GM19351 (cell line): ENCODE measurements at regions not wholly inside any gene's neighbourhood (a gene's known extent, or its start where the extent isn't known, plus 50 kb on each side); places are given as distances from the start of the nearest gene placed in this dataset.
A peak's percentile ranks its signal among the peaks of the same experiment; 100 is the strongest.

Experiments used
- ATAC-seq: cut with Tn5 transposase; IDR thresholded peaks from one replicate; pipeline ENCODE4 v1.9.1; 2021; ENCODE audit warnings: mild to moderate bottlenecking, moderate library complexity; ENCODE audit not compliant: unreplicated experiment

DNA sequence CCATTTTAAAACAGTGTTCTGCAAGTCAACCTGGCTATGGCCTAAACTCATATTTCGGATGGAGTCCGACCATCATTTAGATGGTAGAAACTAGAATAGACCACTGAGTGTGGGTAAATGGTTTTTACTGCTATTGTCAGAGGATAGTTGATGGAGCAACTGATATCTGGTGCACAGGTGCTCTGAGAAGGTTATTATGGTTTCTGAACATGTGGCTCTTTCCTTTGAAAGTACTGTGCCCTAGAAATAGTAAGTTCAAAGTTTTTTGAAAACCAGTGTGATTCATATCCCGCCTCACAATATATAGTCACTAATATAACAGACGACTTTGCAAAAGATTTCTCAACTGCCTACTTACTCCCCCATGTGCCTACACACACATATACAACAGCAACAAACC is 64.4 kb upstream of the BTG1 start:
- ATAC-seq: peak; percentile 59

DNA sequence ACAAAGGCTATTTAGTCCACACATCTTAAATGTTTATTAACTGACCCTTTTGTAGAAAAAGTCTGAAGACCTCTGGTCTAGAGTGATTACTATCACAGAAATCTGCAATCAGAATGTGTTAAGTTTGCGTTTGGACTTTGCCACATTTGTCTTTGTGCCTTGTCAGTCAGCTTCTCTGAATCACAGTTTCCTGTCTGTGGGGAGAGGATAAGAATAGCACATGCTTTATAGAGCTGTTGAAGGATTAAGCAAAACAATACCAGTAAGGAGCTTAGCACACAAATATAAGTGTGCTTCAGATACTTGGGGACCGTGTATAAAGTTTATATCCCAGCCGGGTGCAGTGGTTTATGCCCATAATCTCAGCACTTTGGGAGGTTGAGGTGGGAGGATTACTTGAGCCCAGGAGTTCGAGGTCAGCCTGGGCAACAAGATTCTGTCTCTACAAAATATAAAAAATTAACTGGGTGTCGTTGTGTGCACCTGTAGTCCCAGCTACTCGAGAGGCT is 63.0 kb upstream of the BTG1 start:
- peak; percentile 64 for ATAC-seq

DNA sequence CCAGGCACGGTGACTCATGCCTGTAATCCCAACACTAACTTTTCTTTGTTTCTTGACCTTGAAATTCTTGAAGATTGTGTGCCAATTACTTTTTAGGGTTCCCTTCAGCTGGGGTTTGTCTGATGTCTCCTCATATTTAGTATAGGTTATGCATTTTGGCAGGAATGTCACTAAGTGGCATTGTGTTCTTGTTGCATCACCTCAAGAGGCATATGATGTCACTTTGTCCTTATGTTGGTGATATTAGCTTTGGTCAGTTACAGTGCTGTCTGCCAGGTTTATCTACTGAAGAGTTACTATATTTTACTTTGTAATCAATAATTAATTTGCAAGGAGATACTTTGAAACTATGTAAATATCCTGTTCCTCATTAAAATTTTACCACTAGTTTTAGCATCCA is 61.0 kb upstream of the BTG1 start:
- ATAC-seq: no peak

DNA sequence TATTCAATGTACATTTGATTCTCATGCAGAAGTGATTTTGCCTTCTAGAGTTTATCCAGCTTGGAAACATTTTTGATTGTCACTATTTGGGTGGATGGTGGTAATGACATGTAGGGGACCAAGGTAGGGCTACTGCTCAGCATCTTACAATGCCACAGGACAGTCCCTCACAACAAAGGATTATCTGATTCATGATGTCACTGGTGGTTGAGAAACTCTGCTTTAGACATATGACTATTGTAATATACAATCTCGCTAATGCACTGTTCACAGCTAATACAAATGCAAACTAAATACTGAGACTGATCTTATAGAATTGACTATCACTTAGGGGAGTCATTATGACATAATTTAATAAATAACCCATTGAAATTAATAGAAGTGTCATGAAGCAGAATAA is 60.4 kb upstream of the BTG1 start:
- ATAC-seq: no peak

DNA sequence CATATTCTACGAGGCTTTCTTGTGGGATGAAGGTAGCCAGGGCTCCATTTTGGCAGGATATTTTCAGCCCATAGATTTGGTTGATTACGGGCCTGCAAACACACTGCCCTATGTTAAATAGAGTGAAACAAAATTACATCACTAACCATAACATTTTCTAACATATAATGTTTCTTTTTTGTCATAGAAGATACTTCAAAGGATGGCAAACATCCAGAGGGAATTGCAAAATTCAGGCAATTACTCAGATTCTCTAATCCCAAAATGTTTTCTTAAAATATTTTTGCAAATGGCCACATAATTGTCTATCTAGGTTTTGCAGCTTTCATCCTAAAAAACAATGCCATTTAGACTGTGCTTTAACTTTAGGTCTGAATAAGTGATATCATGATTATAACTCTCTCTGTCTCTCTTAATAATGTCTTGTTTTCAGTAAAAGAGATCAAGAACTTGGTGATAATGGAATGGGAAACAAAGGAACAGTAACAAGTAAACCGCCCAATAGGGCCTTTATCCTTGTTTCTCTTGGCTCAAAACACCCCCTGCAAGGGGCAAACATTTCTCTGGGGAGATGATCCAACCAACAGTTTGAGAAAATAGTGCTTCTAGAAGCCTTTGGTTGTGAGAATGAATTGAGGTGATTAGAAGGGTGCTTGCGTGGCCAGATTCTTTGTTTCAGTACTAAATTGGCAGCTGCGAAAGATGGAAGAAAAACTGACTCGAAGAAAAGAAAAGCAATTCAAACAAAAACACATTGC is 54.4 kb upstream of the BTG1 start:
- no peak for ATAC-seq

DNA sequence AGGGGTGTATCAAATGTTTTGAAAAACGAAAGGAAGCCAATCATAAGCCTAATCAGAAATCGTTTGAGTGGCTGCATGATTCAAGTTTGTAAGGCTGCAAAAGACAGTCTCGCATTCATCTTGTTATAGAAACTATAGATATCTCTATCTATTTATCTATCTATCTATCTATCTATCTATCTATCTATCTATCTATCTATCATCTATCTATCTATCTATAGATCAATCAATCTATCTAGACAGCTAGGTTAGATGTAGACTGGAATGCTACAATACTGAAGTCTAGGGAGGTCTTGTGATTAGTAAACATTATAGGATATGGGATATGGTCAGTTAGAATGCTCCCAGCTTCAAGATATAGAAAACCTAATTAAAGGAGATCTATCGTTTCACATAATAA is 52.2 kb upstream of the BTG1 start:
- no peak for ATAC-seq

DNA sequence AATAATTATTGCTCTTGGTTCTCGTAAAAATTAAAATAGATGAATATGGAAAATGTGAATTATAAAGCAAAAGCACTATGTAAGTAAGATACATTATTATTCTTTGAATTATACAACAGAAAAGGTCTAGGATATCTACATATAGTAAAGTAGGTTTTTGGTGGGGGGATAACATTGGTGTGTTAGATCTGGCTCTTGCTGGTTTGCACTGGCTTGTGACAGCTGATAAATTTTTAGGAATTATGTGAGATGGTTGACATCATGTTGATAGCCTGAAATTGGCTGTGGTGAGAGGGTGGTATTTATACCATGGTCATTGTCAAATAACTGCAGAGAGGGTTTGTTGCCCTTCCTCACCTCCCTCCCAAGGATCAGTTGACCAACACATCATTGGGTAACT is 50.7 kb upstream of the BTG1 start:
- ATAC-seq: no peak
